NAMALWA (cell line): ENCODE measurements at regions not wholly inside any gene's neighbourhood (a gene's known extent, or its start where the extent isn't known, plus 50 kb on each side); places are given as distances from the start of the nearest gene placed in this dataset.
"Not testable (repeated sequence)": the region's sequence is repeated elsewhere in the genome, so short reads cannot be mapped to it uniquely, and the experiment has no call there.

Experiments
- DNase-seq: peaks from one replicate; pipeline ENCODE4 v3.0.0-alpha.2; 2015; ENCODE audit warnings: low spot score

- DNase-seq = no peak
Measured at GRCh38 chr5:24142341-24142740, 502.4 kb downstream of the CDH10 start.

GRCh38 chr5:24145806-24146205 lies 499.0 kb downstream of the CDH10 start:
- no peak for DNase-seq

- DNase-seq = no peak
Measured at GRCh38 chr5:24161559-24161958, 483.2 kb downstream of the CDH10 start.

- no peak for DNase-seq
Measured at GRCh38 chr5:24162343-24162742, 482.4 kb downstream of the CDH10 start.

- no peak for DNase-seq
Measured at GRCh38 chr5:24163091-24163490, 481.7 kb downstream of the CDH10 start.

- no peak for DNase-seq
Measured at GRCh38 chr5:24167806-24168205, 477.0 kb downstream of the CDH10 start.

- no peak for DNase-seq
Measured at GRCh38 chr5:24170026-24170425, 474.8 kb downstream of the CDH10 start.

- DNase-seq = not testable (repeated sequence)
Measured at GRCh38 chr5:24170930-24171329, 473.8 kb downstream of the CDH10 start.

GRCh38 chr5:24177821-24178220 lies 467.0 kb downstream of the CDH10 start:
- DNase-seq = no peak

GRCh38 chr5:24183981-24184380 lies 460.8 kb downstream of the CDH10 start:
- no peak for DNase-seq

GRCh38 chr5:24188216-24188925 lies 456.4 kb downstream of the CDH10 start:
- no peak for DNase-seq

- DNase-seq = no peak
Measured at GRCh38 chr5:24196789-24197188, 448.0 kb downstream of the CDH10 start.

GRCh38 chr5:24208686-24209106 lies 436.1 kb downstream of the CDH10 start:
- DNase-seq = no peak

GRCh38 chr5:24215114-24215513 lies 429.7 kb downstream of the CDH10 start:
- no peak for DNase-seq

- no peak for DNase-seq
Measured at GRCh38 chr5:24222876-24223275, 421.9 kb downstream of the CDH10 start.

- no peak for DNase-seq
Measured at GRCh38 chr5:24225051-24225450, 419.7 kb downstream of the CDH10 start.

- DNase-seq = no peak
Measured at GRCh38 chr5:24226479-24226878, 418.3 kb downstream of the CDH10 start.

- not testable (repeated sequence) for DNase-seq
Measured at GRCh38 chr5:24227881-24228280, 416.9 kb downstream of the CDH10 start.

- no peak for DNase-seq
Measured at GRCh38 chr5:24232041-24232440, 412.7 kb downstream of the CDH10 start.

- DNase-seq = no peak
Measured at GRCh38 chr5:24232929-24233498, 411.8 kb downstream of the CDH10 start.

- no peak for DNase-seq
Measured at GRCh38 chr5:24235946-24236345, 408.8 kb downstream of the CDH10 start.

- no peak for DNase-seq
Measured at GRCh38 chr5:24245821-24246220, 399.0 kb downstream of the CDH10 start.

GRCh38 chr5:24264547-24264946 lies 380.2 kb downstream of the CDH10 start:
- no peak for DNase-seq

GRCh38 chr5:24265306-24265705 lies 379.5 kb downstream of the CDH10 start:
- DNase-seq = no peak
